GM12878 (cell line): ENCODE measurements at regions not wholly inside any gene's neighbourhood (a gene's known extent, or its start where the extent isn't known, plus 50 kb on each side); places are given as distances from the start of the nearest gene placed in this dataset.

Source experiments
- ATAC-seq: fragments of 200-7000 bp; cut with Tn5 transposase; 3 replicates; pipeline ENCODE4 v1.9.1; 2020; ENCODE audit warnings: mild to moderate bottlenecking, moderate library complexity
- BruUV-seq: library from RNA; stranded (reverse); fragments of 400-500 nt; replicated peaks from 2 replicates; lab custom pipeline; 2021; lab: Mats Ljungman, UMichigan
- CTCF ChIA-PET: fragments of 300-600 bp; sonication (Branson Sonifier 250); formaldehyde crosslinking; extraction: SDS; loops from one replicate; lab custom pipeline; 2021; ENCODE audit warnings: inconsistent platforms; lab: Yijun Ruan, JAX
- POLR2A ChIA-PET: fragments of 350-600 bp; formaldehyde crosslinking; extraction: SDS; loops from one replicate; lab custom pipeline; 2021; ENCODE audit warnings: inconsistent platforms; lab: Charles Lee
- RAD21 ChIA-PET: fragments of 300-600 bp; sonication (Branson Sonifier 250); formaldehyde crosslinking; loops from one replicate; lab custom pipeline; 2023; ENCODE audit warnings: antibody characterized with exemption; ENCODE audit not compliant: unreplicated experiment; lab: Charles Lee
- SMC1A ChIA-PET: fragments of 300-600 bp; sonication (Branson Sonifier 250); formaldehyde crosslinking; loops from one replicate; lab custom pipeline; 2023; ENCODE audit not compliant: unreplicated experiment, uncharacterized antibody; lab: Charles Lee
- DNase-seq: peaks from one replicate; pipeline ENCODE4 v3.0.0-alpha.2; 2011; ENCODE audit warnings: low read depth, low spot score
- FAIRE-seq: peaks from 3 replicates; lab custom pipeline; 2011; peaks lifted over from hg19 to GRCh38; lab: Jason Lieb, UNC
- H2AFZ ChIP-seq: 2 replicates; pipeline ENCODE4 v1.6.0; 2011; ENCODE audit warnings: low read depth, low read length, control low read depth; ENCODE audit not compliant: control insufficient read depth
- H3K27ac ChIP-seq: 2 replicates; pipeline ENCODE4 v1.5.1; 2011; ENCODE audit warnings: control low read depth; ENCODE audit not compliant: control insufficient read depth, insufficient read depth
- H3K27me3 ChIP-seq, 2 experiments: replicated peaks in 1 of 2; 2 replicates each; pipeline versions ENCODE4 v1.6.0 to v1.6.1; 2011; ENCODE audit warnings: low read length in 1 of 2; ENCODE audit not compliant: control insufficient read depth in 2 of 2, insufficient read depth in 2 of 2
- H3K36me3 ChIP-seq, 2 experiments: 2 replicates each; pipeline ENCODE4 v1.5.1; 2011; ENCODE audit warnings: low read length in 1 of 2; ENCODE audit not compliant: control insufficient read depth in 2 of 2, insufficient read depth in 2 of 2
- H3K4me1 ChIP-seq: 2 replicates; pipeline ENCODE4 v1.6.1; 2011; ENCODE audit warnings: mild to moderate bottlenecking, low read length, moderate library complexity, mixed read lengths; ENCODE audit not compliant: control insufficient read depth, insufficient read depth
- H3K4me2 ChIP-seq: 2 replicates; pipeline ENCODE4 v1.6.0; 2011; ENCODE audit warnings: control low read depth; ENCODE audit not compliant: control insufficient read depth, insufficient read depth
- H3K4me3 ChIP-seq: fragments of 200-600 bp; sonication (generic); 2 replicates; pipeline ENCODE4 v1.5.1; 2016
- H3K79me2 ChIP-seq: 2 replicates; pipeline ENCODE4 v1.6.0; 2011; ENCODE audit warnings: low read length; ENCODE audit not compliant: control insufficient read depth, insufficient read depth
- H3K9ac ChIP-seq: 2 replicates; pipeline ENCODE4 v1.8.0; 2011; ENCODE audit warnings: low read length, control low read depth, mixed read lengths; ENCODE audit not compliant: control insufficient read depth, insufficient read depth
- H3K9me3 ChIP-seq: replicated peaks from 3 replicates; pipeline ENCODE4 v1.5.1; 2011; ENCODE audit warnings: mild to moderate bottlenecking, low read length; ENCODE audit not compliant: control insufficient read depth, insufficient read depth
- H4K20me1 ChIP-seq: 2 replicates; pipeline ENCODE4 v1.6.0; 2011; ENCODE audit not compliant: control insufficient read depth, insufficient read depth
- MTA3 ChIP-seq: IDR thresholded peaks from 2 replicates; pipeline ENCODE4 v1.6.1; 2012; ENCODE audit warnings: low read length, inconsistent platforms, borderline replicate concordance
- PRDM15 ChIP-seq: fragments of 450-650 bp; formaldehyde crosslinking; IDR thresholded peaks from 2 replicates; pipeline ENCODE4 v1.4.0; 2020; ENCODE audit warnings: mild to moderate bottlenecking, moderate library complexity
- ZBTB40 ChIP-seq: fragments of 450-650 bp; IDR thresholded peaks from 2 replicates; pipeline ENCODE4 v1.6.1; 2016; ENCODE audit warnings: mild to moderate bottlenecking, moderate library complexity, borderline replicate concordance
- WGBS: methylation state at CpG from one replicate; pipeline ENCODE4 v1.1.6; 2016; ENCODE audit warnings: low lambda C conversion rate; ENCODE audit not compliant: insufficient replicate concordance, insufficient coverage; ENCODE audit errors: missing lambda C conversion rate; 5-methylcytosine and 5-hydroxymethylcytosine counted together
- in situ Hi-C: fragments of 300-500 bp; cut with MboI; formaldehyde crosslinking; loops from 9 replicates; pipeline ENCODE4 v1.14.3; 2018; ENCODE audit warnings: mixed read lengths
- intact Hi-C: fragments of 100-400 bp; cut with micrococcal nuclease; formaldehyde crosslinking; loops from one replicate; pipeline ENCODE4 v1.14.2; 2022; ENCODE audit not compliant: unreplicated experiment

GRCh38 chr20:60648556-60648955 lies 603.5 kb upstream of the CDH4 start:
- FAIRE-seq = no peak
- ATAC-seq = no peak
- SMC1A ChIA-PET = no interaction called here
- TF ChIP-seq ZBTB40 = no peak
- no peak for TF ChIP-seq PRDM15 (CRISPR knock-in tag)
- TF ChIP-seq MTA3 = no peak
- no peak for DNase-seq
- CTCF ChIA-PET = no interaction called here
- Histone ChIP-seq H3K9me3 (peaks cover 2% of the 10 kb centered on the region; the same call in 1 of the 3 replicates), H3K79me2 (no peaks in the 10 kb centered on the region), H3K36me3 (no peaks in the 10 kb centered on the region), H3K4me3 (no peak overlapping the region), H2AFZ (no peak overlapping the region), H4K20me1 (no peaks in the 10 kb centered on the region), H3K27me3 (no peaks in the 10 kb centered on the region), H3K4me2 (no peak overlapping the region), H3K4me1 (no peaks in the 10 kb centered on the region), H3K9ac (no peak overlapping the region), H3K27ac (no peak overlapping the region)
- RAD21 ChIA-PET = no interaction called here
- WGBS = 38% methylated on average over 6 of the region's 6 CpGs
- intact Hi-C loops = no loop called here
- in situ Hi-C loops = no loop called here
- BruUV-seq = no TSS peak
- POLR2A ChIA-PET = no interaction called here
